ENCODE measurements at regions not wholly inside any gene's neighbourhood (a gene's known extent, or its start where the extent isn't known, plus 50 kb on each side); places are given as distances from the start of the nearest gene placed in this dataset.

DNA sequence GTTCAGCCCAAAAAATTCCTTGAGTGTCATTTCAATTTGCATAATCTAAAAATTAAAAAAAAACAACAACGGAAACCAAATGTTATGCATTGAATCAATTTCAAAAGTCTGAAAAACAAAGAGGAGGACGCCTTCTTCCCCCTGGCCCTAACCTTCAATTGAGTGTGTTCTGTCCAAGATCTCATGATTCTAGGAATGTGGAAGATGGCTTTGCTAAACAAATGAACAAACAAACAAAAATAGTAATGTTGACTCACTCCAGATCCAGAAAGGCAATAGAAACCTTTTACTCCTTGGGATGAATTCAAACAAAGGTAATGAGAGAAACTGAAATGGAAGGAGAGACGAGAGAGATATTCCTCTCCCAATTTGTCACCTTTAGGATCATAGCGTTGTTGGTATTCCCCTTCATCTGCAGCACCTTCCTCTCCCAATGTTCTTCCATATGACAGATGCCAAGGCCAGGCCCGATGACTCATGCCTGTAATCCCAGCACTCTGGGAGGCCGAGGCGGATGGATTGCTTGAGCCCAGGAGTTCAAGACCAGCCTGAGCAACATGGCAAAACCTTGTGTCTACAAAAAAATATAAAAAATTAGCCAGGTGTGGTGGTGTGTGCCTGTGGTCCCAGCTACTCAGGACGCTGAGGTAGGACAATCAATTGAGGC is 109.2 kb upstream of the ADGRF1 start:
- no peak for TF ChIP-seq POLR2A (IDR thresholded peaks at IDR 0.05)
- TF ChIP-seq, protein P1, sequence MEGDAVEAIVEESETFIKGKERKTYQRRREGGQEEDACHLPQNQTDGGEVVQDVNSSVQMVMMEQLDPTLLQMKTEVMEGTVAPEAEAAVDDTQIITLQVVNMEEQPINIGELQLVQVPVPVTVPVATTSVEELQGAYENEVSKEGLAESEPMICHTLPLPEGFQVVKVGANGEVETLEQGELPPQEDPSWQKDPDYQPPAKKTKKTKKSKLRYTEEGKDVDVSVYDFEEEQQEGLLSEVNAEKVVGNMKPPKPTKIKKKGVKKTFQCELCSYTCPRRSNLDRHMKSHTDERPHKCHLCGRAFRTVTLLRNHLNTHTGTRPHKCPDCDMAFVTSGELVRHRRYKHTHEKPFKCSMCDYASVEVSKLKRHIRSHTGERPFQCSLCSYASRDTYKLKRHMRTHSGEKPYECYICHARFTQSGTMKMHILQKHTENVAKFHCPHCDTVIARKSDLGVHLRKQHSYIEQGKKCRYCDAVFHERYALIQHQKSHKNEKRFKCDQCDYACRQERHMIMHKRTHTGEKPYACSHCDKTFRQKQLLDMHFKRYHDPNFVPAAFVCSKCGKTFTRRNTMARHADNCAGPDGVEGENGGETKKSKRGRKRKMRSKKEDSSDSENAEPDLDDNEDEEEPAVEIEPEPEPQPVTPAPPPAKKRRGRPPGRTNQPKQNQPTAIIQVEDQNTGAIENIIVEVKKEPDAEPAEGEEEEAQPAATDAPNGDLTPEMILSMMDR (IDR thresholded peaks at IDR 0.05): no peak
- Histone ChIP-seq H3K4me1 (peaks cover 0 to 17% (median 15%) of the 10 kb centered on the region in 3 donors), H3K27ac (no peak overlapping the region), H3K36me3 (no peaks in the 10 kb centered on the region), H3K27me3 (no peaks in the 10 kb centered on the region), H3K9me3 (no peaks in the 10 kb centered on the region), H3K4me3 (no peak overlapping the region)
- no peak for DNase-seq
- intact Hi-C loops (cut with DNase I): no loop called here
- WGBS, 2 donors: 61 to 67% methylated on average over 8 of the region's 8 CpGs

DNA sequence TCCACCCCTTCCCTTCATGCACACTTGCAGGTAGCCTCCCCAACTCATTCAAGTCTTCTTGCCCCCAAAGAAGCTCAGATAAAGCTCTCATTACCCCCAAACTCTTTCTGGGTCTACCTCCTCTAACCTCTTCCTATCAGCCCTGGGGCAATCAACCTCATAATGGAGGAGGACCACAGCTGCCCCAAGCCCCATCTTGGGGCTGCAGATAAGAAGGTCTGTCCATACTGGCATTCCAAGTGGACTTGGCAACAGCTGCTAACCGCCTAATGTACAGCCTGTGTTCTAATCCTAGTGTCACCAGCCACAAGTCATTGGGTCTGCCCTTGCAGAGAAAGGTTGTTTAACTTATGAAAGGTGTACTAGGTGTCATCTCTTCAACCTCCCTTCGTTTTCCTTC is 107.4 kb upstream of the ADGRF1 start:
- H3K4me3 ChIP-seq: no peak overlapping the region
- peaks cover 0 to 25% (median 18%) of the 10 kb centered on the region in 3 donors for H3K4me1 ChIP-seq
- TF ChIP-seq, protein P1 (IDR thresholded peaks at IDR 0.05): no peak
- TF ChIP-seq POLR2A (IDR thresholded peaks at IDR 0.05): no peak
- H3K9me3 ChIP-seq: no peaks in the 10 kb centered on the region
- 50 to 75% methylated on average over 2 of the region's 2 CpGs for WGBS, 2 donors
- no peaks in the 10 kb centered on the region for H3K36me3 ChIP-seq
- no peak for DNase-seq
- no peak overlapping the region for H3K27ac ChIP-seq
- intact Hi-C loops (cut with DNase I): no loop called here
- H3K27me3 ChIP-seq: no peaks in the 10 kb centered on the region

DNA sequence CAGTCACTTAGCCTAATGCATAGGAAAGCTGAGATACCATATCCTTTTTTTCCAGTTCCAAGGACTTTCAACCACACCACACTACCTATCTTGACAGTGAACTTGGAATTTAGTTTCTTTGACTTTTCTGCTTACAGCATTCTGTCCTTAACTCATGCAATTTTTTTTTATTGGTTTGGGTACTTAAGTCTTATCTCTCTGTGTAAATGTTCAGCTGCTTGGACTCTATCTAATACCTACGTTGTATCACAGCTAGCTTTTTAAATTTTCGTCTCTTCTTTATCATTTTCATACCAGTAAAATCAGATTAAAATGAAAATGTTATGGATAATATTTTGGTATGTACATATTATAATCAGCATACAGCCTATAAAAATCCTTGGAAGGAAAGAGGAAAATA is 106.9 kb upstream of the ADGRF1 start:
- Histone ChIP-seq H3K27me3 (no peaks in the 10 kb centered on the region), H3K4me3 (no peak overlapping the region), H3K4me1 (peaks cover 0 to 25% (median 18%) of the 10 kb centered on the region in 3 donors), H3K36me3 (no peaks in the 10 kb centered on the region), H3K27ac (no peak overlapping the region), H3K9me3 (no peaks in the 10 kb centered on the region)
- 82 to 89% methylated on average over 2 of the region's 2 CpGs for WGBS, 2 donors
- intact Hi-C loops (cut with DNase I): no loop called here
- no peak for DNase-seq
- no peak for TF ChIP-seq POLR2A (IDR thresholded peaks at IDR 0.05)
- TF ChIP-seq, protein P1 (IDR thresholded peaks at IDR 0.05): no peak

DNA sequence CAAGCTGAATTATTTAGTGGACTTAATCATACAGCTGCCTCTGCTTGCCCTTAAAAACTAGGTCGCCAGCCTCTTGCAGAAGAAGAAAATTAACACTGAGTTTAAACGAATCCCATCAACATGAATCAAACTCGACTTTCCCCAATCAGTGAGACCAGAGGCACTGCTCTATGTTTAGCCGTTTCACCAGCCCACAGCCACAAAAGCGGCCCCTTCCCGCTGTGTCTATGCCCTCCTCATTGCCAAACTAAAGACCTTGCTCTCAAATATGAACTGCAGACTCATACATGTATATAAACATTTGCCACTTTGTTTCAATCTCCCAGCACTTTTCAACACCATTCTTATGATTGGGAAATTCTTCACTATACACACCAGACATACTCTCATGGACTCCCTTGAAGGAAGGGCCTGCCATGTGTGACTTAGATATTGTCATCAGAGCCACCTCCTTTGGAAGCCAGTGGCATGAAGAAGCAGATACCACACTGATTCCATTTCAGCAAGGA is 105.8 kb upstream of the ADGRF1 start:
- H3K9me3 ChIP-seq: no peaks in the 10 kb centered on the region
- 49 to 61% methylated on average over 6 of the region's 6 CpGs for WGBS, 2 donors
- no peak for DNase-seq
- no peak overlapping the region for H3K4me3 ChIP-seq
- H3K27ac ChIP-seq: no peak overlapping the region
- H3K4me1 ChIP-seq: peaks cover 0 to 25% (median 18%) of the 10 kb centered on the region in 3 donors
- H3K27me3 ChIP-seq: no peaks in the 10 kb centered on the region
- intact Hi-C loops (cut with DNase I): no loop called here
- no peaks in the 10 kb centered on the region for H3K36me3 ChIP-seq
- no peak for TF ChIP-seq POLR2A (IDR thresholded peaks at IDR 0.05)
- TF ChIP-seq, protein P1 (IDR thresholded peaks at IDR 0.05): no peak

DNA sequence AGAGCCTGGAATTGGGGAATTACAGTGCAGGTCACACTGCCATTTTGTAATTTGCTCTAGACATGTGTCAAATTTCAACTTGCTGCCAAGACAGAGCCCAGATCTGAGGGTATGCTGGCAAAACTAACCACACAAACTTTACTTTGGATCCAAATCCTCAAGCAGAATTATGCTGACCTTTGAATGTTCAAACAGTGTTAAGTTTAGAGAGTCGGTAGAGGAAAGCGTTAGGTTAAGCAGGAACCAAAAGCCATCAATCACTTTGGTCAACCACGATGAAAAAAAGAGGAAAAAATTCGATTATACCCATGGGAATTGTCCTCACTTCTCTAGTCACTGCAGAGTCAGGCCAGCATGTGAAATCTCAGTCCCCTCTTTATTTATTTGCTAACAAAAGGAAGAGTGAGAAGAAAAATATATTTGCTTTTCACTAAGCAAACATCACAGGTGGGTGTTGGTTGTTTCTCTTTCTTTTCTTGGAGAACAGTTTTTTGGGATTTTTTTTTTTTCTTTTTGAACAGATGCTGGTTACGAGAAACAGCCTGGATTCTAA is 105.1 kb upstream of the ADGRF1 start:
- intact Hi-C loops (cut with DNase I): no loop called here
- Histone ChIP-seq H3K27ac (peak overlapping the region in 1 of 4 donors; percentile 4), H3K27me3 (no peaks in the 10 kb centered on the region), H3K36me3 (no peaks in the 10 kb centered on the region), H3K4me3 (no peak overlapping the region), H3K4me1 (peaks cover 0 to 25% (median 18%) of the 10 kb centered on the region in 3 donors), H3K9me3 (no peaks in the 10 kb centered on the region)
- TF ChIP-seq POLR2A (IDR thresholded peaks at IDR 0.05): no peak
- TF ChIP-seq, protein P1 (IDR thresholded peaks at IDR 0.05): no peak
- DNase-seq: no peak
- WGBS, 2 donors: 14 to 24% methylated on average over 5 of the region's 5 CpGs
